HCT116 (cell line): ENCODE measurements at regions not wholly inside any gene's neighbourhood (a gene's known extent, or its start where the extent isn't known, plus 50 kb on each side); places are given as distances from the start of the nearest gene placed in this dataset.

ENCODE experiments used
- ATAC-seq: fragments of 200-7000 bp; cut with Tn5 transposase; 2 replicates; pipeline ENCODE4 v1.9.1; 2020; ENCODE audit warnings: mild to moderate bottlenecking, moderate library complexity
- BruUV-seq: library from RNA; stranded (reverse); fragments of 400-500 nt; replicated peaks from 2 replicates; lab custom pipeline; 2021; lab: Mats Ljungman, UMichigan
- CTCF ChIA-PET: fragments of 300-600 bp; sonication (Branson Sonifier 250); formaldehyde crosslinking; loops from one replicate; lab custom pipeline; 2021; ENCODE audit warnings: antibody characterized with exemption; lab: Charles Lee
- POLR2A ChIA-PET: fragments of 300-600, 350-600 bp; sonication (Branson Sonifier 250); formaldehyde crosslinking; loops from one replicate; lab custom pipeline; 2021; ENCODE audit warnings: antibody characterized with exemption; lab: Charles Lee
- RAD21 ChIA-PET, 2 experiments: fragments of 300-600 bp; sonication (Branson Sonifier 250); formaldehyde crosslinking; loops; one replicate each; lab custom pipeline; 2023; ENCODE audit warnings: low total read pairs in 2 of 2; ENCODE audit not compliant: uncharacterized antibody in 2 of 2, unreplicated experiment in 2 of 2, low non-redundant PET in 1 of 2; lab: Charles Lee
- DNase-seq: peaks from one replicate; pipeline ENCODE4 v3.0.0-alpha.2; 2010; ENCODE audit warnings: low read depth, low spot score
- H2AFZ ChIP-seq: fragments of 200-600 bp; shearing (Covaris generic), sonication (generic); 2 replicates; pipeline ENCODE4 v1.6.1; 2017; ENCODE audit warnings: low read depth, mixed run types, mixed read lengths, antibody characterized with exemption, low read length; ENCODE audit not compliant: poor library complexity, severe bottlenecking
- H3K27ac ChIP-seq: 2 replicates; pipeline ENCODE4 v1.5.1; 2012; ENCODE audit warnings: low read depth, low read length
- H3K27me3 ChIP-seq: fragments of 200-600 bp; sonication (generic); 2 replicates; pipeline ENCODE4 v1.6.1; 2016; ENCODE audit warnings: mixed run types, low read length, mixed read lengths; ENCODE audit not compliant: insufficient read depth
- H3K36me3 ChIP-seq, 2 experiments: fragments of 200-500 bp in 1 of 2; fragments of 200-600 bp in 1 of 2; sonication (Bioruptor generic) in 1 of 2; sonication (generic) in 1 of 2; 2 replicates each; pipeline versions ENCODE4 v1.5.1 to v1.6.1; 2014 to 2016; ENCODE audit warnings: low read length in 2 of 2, inconsistent platforms in 1 of 2, mixed read lengths in 1 of 2, mixed run types in 1 of 2; ENCODE audit not compliant: insufficient read depth in 2 of 2, control insufficient read depth in 1 of 2
- H3K4me1 ChIP-seq, 2 experiments: fragments of 200-600 bp in 1 of 2; sonication (generic) in 1 of 2; 2 replicates each; pipeline versions ENCODE4 v1.5.1 to v1.6.1; 2012 to 2017; ENCODE audit warnings: low read length in 2 of 2, inconsistent platforms in 1 of 2, mild to moderate bottlenecking in 1 of 2, mixed read lengths in 1 of 2, mixed run types in 1 of 2, moderate library complexity in 1 of 2; ENCODE audit not compliant: insufficient read depth in 2 of 2, control insufficient read depth in 1 of 2
- H3K4me2 ChIP-seq: fragments of 200-600 bp; sonication (generic); 2 replicates; pipeline ENCODE4 v1.6.1; 2017; ENCODE audit warnings: mixed run types, low read length, mixed read lengths
- H3K4me3 ChIP-seq, 2 experiments: fragments of 200-600 bp in 1 of 2; sonication (generic) in 1 of 2; replicated peaks in 1 of 2; 2 replicates each; pipeline ENCODE4 v1.5.1; 2011 to 2016; ENCODE audit warnings: low read length in 2 of 2, control low read depth in 1 of 2, low read depth in 1 of 2, mild to moderate bottlenecking in 1 of 2, mixed read lengths in 1 of 2, mixed run types in 1 of 2
- H3K79me2 ChIP-seq: fragments of 200-600 bp; sonication (generic); 2 replicates; pipeline ENCODE4 v1.6.1; 2017; ENCODE audit warnings: mild to moderate bottlenecking, mixed run types, low read length, moderate library complexity, mixed read lengths; ENCODE audit not compliant: insufficient read depth
- H3K9ac ChIP-seq: fragments of 200-600 bp; sonication (generic); 2 replicates; pipeline ENCODE4 v1.6.1; 2016; ENCODE audit warnings: low read length, mixed read lengths
- H3K9me2 ChIP-seq: fragments of 200-600 bp; sonication (generic), shearing (Covaris generic); 2 replicates; pipeline ENCODE4 v1.6.1; 2017; ENCODE audit warnings: mixed run types, mild to moderate bottlenecking, moderate library complexity; ENCODE audit not compliant: insufficient read depth
- H3K9me3 ChIP-seq, 2 experiments: fragments of 200-500 bp in 1 of 2; fragments of 200-600 bp in 1 of 2; sonication (Bioruptor generic) in 1 of 2; sonication (generic) in 1 of 2; 2 replicates each; pipeline ENCODE4 v1.6.1; 2014 to 2017; ENCODE audit warnings: low read length in 2 of 2, mixed read lengths in 2 of 2, inconsistent platforms in 1 of 2, low read depth in 1 of 2, mild to moderate bottlenecking in 1 of 2, mixed run types in 1 of 2, moderate library complexity in 1 of 2; ENCODE audit not compliant: control insufficient read depth in 1 of 2, insufficient read depth in 1 of 2
- H4K20me1 ChIP-seq: fragments of 200-600 bp; sonication (generic), shearing (Covaris generic); 2 replicates; pipeline ENCODE4 v1.6.1; 2017; ENCODE audit warnings: mixed run types, mild to moderate bottlenecking, moderate library complexity; ENCODE audit not compliant: insufficient read depth
- CTCF ChIP-seq, 3 experiments: fragments of 200-600 bp in 1 of 3; sonication (generic) in 1 of 3; IDR thresholded peaks in 2 of 3; conservative IDR thresholded peaks in 1 of 3; 2 replicates each; pipeline ENCODE4 v1.5.1; 2012 to 2017; ENCODE audit warnings: low read depth in 2 of 3, low read length in 2 of 3, antibody characterized with exemption in 1 of 3, borderline replicate concordance in 1 of 3, control low read depth in 1 of 3, mild to moderate bottlenecking in 1 of 3, mixed read lengths in 1 of 3, mixed run types in 1 of 3, moderate library complexity in 1 of 3; ENCODE audit not compliant: insufficient read depth in 1 of 3
- ELF1 ChIP-seq: IDR thresholded peaks from 2 replicates; pipeline ENCODE4 v1.6.1; 2012; ENCODE audit warnings: low read depth, borderline replicate concordance
- EZH2 ChIP-seq: fragments of 200-600 bp; sonication (generic); IDR thresholded peaks from 2 replicates; pipeline ENCODE4 v1.6.1; 2017; ENCODE audit warnings: antibody characterized with exemption, mixed run types
- JUND ChIP-seq: IDR thresholded peaks from 2 replicates; pipeline ENCODE4 v1.6.1; 2012
- POLR2A ChIP-seq: IDR thresholded peaks from 2 replicates; pipeline ENCODE4 v1.7.0; 2011; ENCODE audit warnings: borderline replicate concordance; ENCODE audit not compliant: insufficient read depth, insufficient read length; ENCODE audit errors: extremely low read depth
- RAD21 ChIP-seq: IDR thresholded peaks from 2 replicates; pipeline ENCODE4 v1.6.1; 2012; ENCODE audit warnings: low read depth, mild to moderate bottlenecking
- REST ChIP-seq: IDR thresholded peaks from 2 replicates; pipeline ENCODE4 v1.6.1; 2012; ENCODE audit warnings: low read depth
- SIN3A ChIP-seq: IDR thresholded peaks from 2 replicates; pipeline ENCODE4 v1.6.1; 2012; ENCODE audit warnings: low read depth
- SRF ChIP-seq: IDR thresholded peaks from 2 replicates; pipeline ENCODE4 v1.6.1; 2012; ENCODE audit warnings: low read depth
- TCF7L2 ChIP-seq: IDR thresholded peaks from 2 replicates; pipeline ENCODE4 v1.7.0; 2011; ENCODE audit warnings: borderline replicate concordance, inconsistent platforms; ENCODE audit not compliant: insufficient read depth, insufficient read length; ENCODE audit errors: extremely low read depth
- YY1 ChIP-seq: IDR thresholded peaks from 2 replicates; pipeline ENCODE4 v1.6.1; 2011; ENCODE audit warnings: low read length, low read depth, moderate library complexity, mild to moderate bottlenecking; ENCODE audit not compliant: insufficient replicate concordance; ENCODE audit errors: extremely low read depth
- ZFX ChIP-seq: fragments of 450-650 bp; IDR thresholded peaks from 2 replicates; pipeline ENCODE4 v1.6.1; 2017
- intact Hi-C: fragments of 100-400 bp; cut with micrococcal nuclease; formaldehyde crosslinking; loops from 2 replicates; pipeline ENCODE4 v1.10.0; 2022

GRCh38 chr13:47033216-47033615, 136.4 kb upstream of the HTR2A start (continued):
- TF ChIP-seq REST (no peak), POLR2A (no peak), TCF7L2 (no peak), SIN3A (no peak), JUND (no peak), CTCF (IDR thresholded peaks at IDR 0.05 in 2 of 3, conservative IDR thresholded peaks at IDR 0.05 in 1 of 3; ENCODE audit: borderline replicate concordance in 1 of 3, insufficient read depth in 1 of 3, low read depth in 2 of 3, low read length in 2 of 3) (no peak)
- TF ChIP-seq, all 23 proteins: peak for 0

- Histone ChIP-seq H3K9me3 (no peaks in the 10 kb centered on the region), H4K20me1 (no peaks in the 10 kb centered on the region), H3K4me3 (no peak overlapping the region), H3K36me3 (no peaks in the 10 kb centered on the region), H3K9ac (no peak overlapping the region), H3K27ac (no peak overlapping the region), H3K4me2 (no peak overlapping the region), H3K27me3 (peaks cover 8% of the 10 kb centered on the region; the same call in 1 of the 2 replicates), H3K79me2 (no peaks in the 10 kb centered on the region), H3K9me2 (no peaks in the 10 kb centered on the region), H3K4me1 (no peaks in the 10 kb centered on the region), H2AFZ (no peak overlapping the region)
- POLR2A ChIA-PET, result no interaction called here
- BruUV-seq, result no TSS peak
- intact Hi-C loops, result no loop called here
- RAD21 ChIA-PET, result no interaction called here
- DNase-seq (no peak), ATAC-seq (no peak)
- CTCF ChIA-PET, result no interaction called here
- TF ChIP-seq ELF1 (no peak), SRF (no peak), ZFX (no peak), JUND (no peak), EZH2 (no peak), YY1 (no peak), REST (no peak), RAD21 (no peak), CTCF (IDR thresholded peaks at IDR 0.05 in 2 of 3, conservative IDR thresholded peaks at IDR 0.05 in 1 of 3; ENCODE audit: borderline replicate concordance in 1 of 3, insufficient read depth in 1 of 3, low read depth in 2 of 3, low read length in 2 of 3) (no peak)
These were observed 131.1 kb upstream of the HTR2A start for GRCh38 chr13:47027780-47028437.
